ENCODE measurements at regions not wholly inside any gene's neighbourhood (a gene's known extent, or its start where the extent isn't known, plus 50 kb on each side); places are given as distances from the start of the nearest gene placed in this dataset.

DNA sequence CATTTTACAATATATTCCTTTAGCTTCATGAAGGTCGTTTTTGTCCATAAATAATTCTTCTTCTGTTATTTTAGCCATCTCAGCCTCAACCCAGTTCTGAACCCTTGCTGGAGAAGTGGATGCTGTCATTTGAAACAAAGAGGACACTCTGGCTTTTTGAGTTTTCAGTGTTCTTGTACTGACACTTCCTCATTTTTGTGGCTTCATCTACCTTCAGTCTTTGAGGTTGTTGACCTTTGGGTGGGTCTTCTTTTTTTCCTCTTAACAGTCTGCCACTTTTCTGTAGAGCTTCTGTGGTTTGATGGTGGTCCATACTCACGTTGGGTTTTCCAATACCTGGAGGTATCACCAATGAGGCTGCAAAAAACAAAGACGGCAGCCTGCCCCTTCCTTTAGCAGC, 650.9 kb downstream of the PDCD6IP start:
- no peak for TF ChIP-seq POLR2A (IDR thresholded peaks at IDR 0.05)
- TF ChIP-seq, protein P1, sequence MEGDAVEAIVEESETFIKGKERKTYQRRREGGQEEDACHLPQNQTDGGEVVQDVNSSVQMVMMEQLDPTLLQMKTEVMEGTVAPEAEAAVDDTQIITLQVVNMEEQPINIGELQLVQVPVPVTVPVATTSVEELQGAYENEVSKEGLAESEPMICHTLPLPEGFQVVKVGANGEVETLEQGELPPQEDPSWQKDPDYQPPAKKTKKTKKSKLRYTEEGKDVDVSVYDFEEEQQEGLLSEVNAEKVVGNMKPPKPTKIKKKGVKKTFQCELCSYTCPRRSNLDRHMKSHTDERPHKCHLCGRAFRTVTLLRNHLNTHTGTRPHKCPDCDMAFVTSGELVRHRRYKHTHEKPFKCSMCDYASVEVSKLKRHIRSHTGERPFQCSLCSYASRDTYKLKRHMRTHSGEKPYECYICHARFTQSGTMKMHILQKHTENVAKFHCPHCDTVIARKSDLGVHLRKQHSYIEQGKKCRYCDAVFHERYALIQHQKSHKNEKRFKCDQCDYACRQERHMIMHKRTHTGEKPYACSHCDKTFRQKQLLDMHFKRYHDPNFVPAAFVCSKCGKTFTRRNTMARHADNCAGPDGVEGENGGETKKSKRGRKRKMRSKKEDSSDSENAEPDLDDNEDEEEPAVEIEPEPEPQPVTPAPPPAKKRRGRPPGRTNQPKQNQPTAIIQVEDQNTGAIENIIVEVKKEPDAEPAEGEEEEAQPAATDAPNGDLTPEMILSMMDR (IDR thresholded peaks at IDR 0.05) = no peak
- WGBS, 4 donors = 57 to 64% (median 60%) methylated on average over 3 of the region's 3 CpGs
- no peak for ATAC-seq
- H3K4me3 ChIP-seq = no peak overlapping the region
- H3K9me3 ChIP-seq = peaks cover 0 to 49% (median 6%) of the 10 kb centered on the region in 12 donors
- no peaks in the 10 kb centered on the region for H3K27me3 ChIP-seq
- no peaks in the 10 kb centered on the region for H3K36me3 ChIP-seq
- no peaks in the 10 kb centered on the region for H3K4me1 ChIP-seq
- H3K27ac ChIP-seq = no peak overlapping the region
- intact Hi-C loops (cut with DNase I) = no loop called here
- DNase-seq = no peak

DNA sequence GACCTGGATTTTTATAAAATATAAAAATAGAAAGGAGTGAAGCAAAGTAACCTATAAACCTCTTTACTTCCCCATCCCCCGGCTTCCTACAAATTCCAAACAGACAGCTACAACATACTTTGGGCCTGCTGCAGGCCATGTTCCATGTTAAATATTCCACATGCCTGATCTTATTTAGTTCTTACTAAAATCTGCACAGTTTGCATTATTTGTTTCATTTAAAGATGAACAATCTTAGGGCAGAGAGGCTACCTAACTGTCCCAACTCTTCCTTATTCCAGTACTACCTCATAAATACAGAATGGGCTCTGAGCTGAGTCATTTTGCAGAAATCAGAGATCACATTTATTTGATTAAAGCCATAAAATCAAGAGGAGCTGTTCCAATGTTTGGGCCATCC, 665.0 kb downstream of the PDCD6IP start:
- no peak overlapping the region for H3K4me3 ChIP-seq
- H3K27me3 ChIP-seq = no peaks in the 10 kb centered on the region
- no peaks in the 10 kb centered on the region for H3K4me1 ChIP-seq
- H3K9me3 ChIP-seq = peaks cover 0 to 23% (median 15%) of the 10 kb centered on the region in 12 donors
- no peak overlapping the region for H3K27ac ChIP-seq
- no peaks in the 10 kb centered on the region for H3K36me3 ChIP-seq
- no peak for ATAC-seq
- no peak for DNase-seq
- WGBS, 4 donors = 70 to 89% (median 81%) methylated on average over 1 of the region's 1 CpG
- TF ChIP-seq, protein P1 (IDR thresholded peaks at IDR 0.05) = no peak
- no peak for TF ChIP-seq POLR2A (IDR thresholded peaks at IDR 0.05)
- intact Hi-C loops (cut with DNase I) = no loop called here

DNA sequence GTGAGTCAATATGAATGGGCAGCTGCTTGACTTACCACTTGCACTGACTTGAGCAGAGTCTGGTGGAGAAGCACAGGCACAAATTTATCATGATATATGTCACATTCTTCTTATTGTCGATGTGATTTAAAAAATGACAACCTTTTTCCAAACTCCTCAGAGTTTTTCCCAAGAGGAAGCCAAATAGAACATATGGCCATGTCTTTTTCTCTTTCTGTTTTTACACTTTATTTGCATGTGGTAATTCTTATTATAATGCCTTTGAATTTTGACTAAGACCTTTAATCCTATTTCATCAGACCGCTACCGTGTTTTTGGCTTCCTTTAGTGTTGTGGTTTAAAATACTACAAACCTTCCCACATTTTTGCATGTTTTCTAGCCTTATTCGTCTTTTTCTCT, 666.2 kb downstream of the PDCD6IP start:
- DNase-seq (no peak), ATAC-seq (no peak)
- Histone ChIP-seq H3K4me3 (no peak overlapping the region), H3K27ac (no peak overlapping the region), H3K36me3 (no peaks in the 10 kb centered on the region), H3K4me1 (no peaks in the 10 kb centered on the region), H3K9me3 (peaks cover 0 to 12% (median 4%) of the 10 kb centered on the region in 12 donors), H3K27me3 (no peaks in the 10 kb centered on the region)
- no peak for TF ChIP-seq POLR2A (IDR thresholded peaks at IDR 0.05)
- TF ChIP-seq, protein P1 (IDR thresholded peaks at IDR 0.05) = no peak
- intact Hi-C loops (cut with DNase I) = no loop called here
- 83 to 93% (median 90%) methylated on average over 4 of the region's 4 CpGs for WGBS, 4 donors

DNA sequence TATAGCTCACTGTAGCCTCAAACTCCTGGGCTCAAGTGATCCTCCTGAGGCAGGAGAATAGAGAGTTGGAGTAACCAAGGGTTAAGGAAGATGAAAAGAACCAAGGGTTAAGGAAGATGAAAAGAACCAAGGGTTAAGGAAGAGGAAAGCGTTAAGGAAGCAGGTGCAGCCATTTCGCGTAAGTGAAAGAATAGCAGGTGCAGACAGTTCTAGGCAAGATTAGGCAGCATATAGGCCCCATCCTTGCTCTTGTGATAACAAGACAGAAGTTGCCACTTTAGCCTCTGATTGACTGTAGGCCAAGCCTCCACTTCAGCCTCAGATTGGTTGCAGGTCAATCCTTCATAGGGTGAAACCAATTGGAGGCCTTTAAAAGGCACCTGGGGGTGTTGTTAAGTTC, 677.4 kb downstream of the PDCD6IP start:
- intact Hi-C loops (cut with DNase I) = no loop called here
- TF ChIP-seq, protein P1 (IDR thresholded peaks at IDR 0.05) = no peak
- TF ChIP-seq POLR2A (IDR thresholded peaks at IDR 0.05) = no peak
- WGBS, 4 donors = 77 to 80% (median 78%) methylated on average over 3 of the region's 3 CpGs
- Histone ChIP-seq H3K4me1 (no peaks in the 10 kb centered on the region), H3K27me3 (no peaks in the 10 kb centered on the region), H3K4me3 (no peak overlapping the region), H3K9me3 (peaks cover 0 to 2% (median 0%) of the 10 kb centered on the region in 12 donors), H3K36me3 (no peaks in the 10 kb centered on the region), H3K27ac (no peak overlapping the region)
- DNase-seq (no peak), ATAC-seq (no peak)
